GM12878 (cell line): ENCODE measurements at regions not wholly inside any gene's neighbourhood (a gene's known extent, or its start where the extent isn't known, plus 50 kb on each side); places are given as distances from the start of the nearest gene placed in this dataset.

Experiments
- CTCF ChIP-seq, 3 experiments: IDR thresholded peaks in 2 of 3; conservative IDR thresholded peaks in 1 of 3; 2 replicates each; pipeline ENCODE4 v1.5.1; 2011; ENCODE audit warnings: low read depth in 3 of 3, low read length in 3 of 3, mild to moderate bottlenecking in 3 of 3, control low read depth in 2 of 3, moderate library complexity in 2 of 3, inconsistent platforms in 1 of 3, mixed read lengths in 1 of 3; ENCODE audit not compliant: control insufficient read depth in 2 of 3, insufficient read depth in 1 of 3; ENCODE audit errors: extremely low read depth in 1 of 3
- MEF2A ChIP-seq: IDR thresholded peaks from 2 replicates; pipeline ENCODE4 v1.6.1; 2011; ENCODE audit warnings: low read depth, mild to moderate bottlenecking, low read length, moderate library complexity; ENCODE audit not compliant: insufficient read depth
- MTA3 ChIP-seq: IDR thresholded peaks from 2 replicates; pipeline ENCODE4 v1.6.1; 2012; ENCODE audit warnings: low read length, inconsistent platforms, borderline replicate concordance
- POLR2A ChIP-seq: IDR thresholded peaks from 2 replicates; pipeline ENCODE4 v1.6.1; 2011; ENCODE audit warnings: low read depth, mild to moderate bottlenecking, low read length
- REST ChIP-seq: IDR thresholded peaks from 2 replicates; pipeline ENCODE4 v1.6.1; 2012; ENCODE audit warnings: mild to moderate bottlenecking, low read depth, low read length
- SP1 ChIP-seq: IDR thresholded peaks from one replicate; pipeline ENCODE4 v1.6.1; 2011; ENCODE audit warnings: low read depth, low read length
- SRF ChIP-seq, 2 experiments: IDR thresholded peaks; 2 replicates each; pipeline ENCODE4 v1.6.1; 2011; ENCODE audit warnings: low read depth in 2 of 2, low read length in 2 of 2, mild to moderate bottlenecking in 1 of 2, moderate library complexity in 1 of 2
- SUZ12 ChIP-seq: fragments of 200-600 bp; sonication (generic); IDR thresholded peaks from one replicate; pipeline ENCODE4 v1.6.1; 2018; ENCODE audit warnings: antibody characterized with exemption, mild to moderate bottlenecking; ENCODE audit not compliant: unreplicated experiment
- TAF1 ChIP-seq: IDR thresholded peaks from 2 replicates; pipeline ENCODE4 v1.6.1; 2011; ENCODE audit warnings: mild to moderate bottlenecking, low read depth, low read length, borderline replicate concordance

GRCh38 chr1:2926447-2927055 is 94.7 kb upstream of the ACTRT2 start:
- TF ChIP-seq SP1 (no peak), SRF (IDR thresholded peaks at IDR 0.05; ENCODE audit: low read depth in 2 of 2, low read length in 2 of 2) (no peak), TAF1 (no peak), MEF2A (no peak), REST (no peak), MTA3 (no peak), CTCF (IDR thresholded peaks at IDR 0.05 in 2 of 3, conservative IDR thresholded peaks at IDR 0.05 in 1 of 3; ENCODE audit: control insufficient read depth in 2 of 3, extremely low read depth in 1 of 3, insufficient read depth in 1 of 3, low read depth in 3 of 3, low read length in 3 of 3) (no peak), SUZ12 (no peak), POLR2A (no peak)
